GM10266 (cell line): ENCODE measurements at regions not wholly inside any gene's neighbourhood (a gene's known extent, or its start where the extent isn't known, plus 50 kb on each side); places are given as distances from the start of the nearest gene placed in this dataset.

Experiments used
- DNase-seq: peaks from one replicate; pipeline ENCODE4 v3.0.0; 2012; ENCODE audit errors: extremely low spot score
- CTCF ChIP-seq: IDR thresholded peaks from 2 replicates; pipeline ENCODE4 v1.5.1; 2012; ENCODE audit warnings: mild to moderate bottlenecking, low read depth; ENCODE audit not compliant: control insufficient read depth, insufficient read depth; ENCODE audit errors: missing control alignments

- no peak for TF ChIP-seq CTCF
- DNase-seq: no peak
Observed at GRCh38 chr16:9362050-9362449, 270.6 kb downstream of the HAPSTR1 start.

GRCh38 chr16:9362604-9363003 lies 271.2 kb downstream of the HAPSTR1 start:
- no peak for TF ChIP-seq CTCF
- no peak for DNase-seq

- TF ChIP-seq CTCF: no peak
- no peak for DNase-seq
Observed at GRCh38 chr16:9363520-9363919, 272.1 kb downstream of the HAPSTR1 start.

- no peak for DNase-seq
- TF ChIP-seq CTCF: no peak
Observed at GRCh38 chr16:9364721-9365369, 273.4 kb downstream of the HAPSTR1 start.

DNA sequence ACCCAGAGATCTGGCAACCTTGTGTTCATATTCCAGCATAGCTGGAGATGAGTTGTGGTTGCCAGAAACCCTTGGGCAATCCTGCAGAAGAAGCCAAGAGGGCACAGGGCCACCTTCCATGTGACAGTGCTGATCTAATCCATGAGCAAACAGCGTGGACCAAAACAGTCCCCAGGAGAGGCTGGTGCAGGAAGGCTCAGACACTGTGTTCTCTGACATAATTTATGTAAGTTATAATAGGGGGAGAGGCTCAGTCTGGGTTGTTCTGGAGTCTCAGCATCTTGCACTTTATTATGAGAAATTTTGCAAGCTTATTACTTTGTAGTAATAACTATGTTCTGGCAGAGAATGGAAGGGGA lies 273.9 kb downstream of the HAPSTR1 start:
- no peak for DNase-seq
- no peak for TF ChIP-seq CTCF

- DNase-seq: no peak
- TF ChIP-seq CTCF: no peak
Observed at GRCh38 chr16:9366048-9366969, 274.9 kb downstream of the HAPSTR1 start.

- DNase-seq: no peak
- TF ChIP-seq CTCF: no peak
Observed at GRCh38 chr16:9370061-9370491, 278.6 kb downstream of the HAPSTR1 start.
